ENCODE measurements at regions not wholly inside any gene's neighbourhood (a gene's known extent, or its start where the extent isn't known, plus 50 kb on each side); places are given as distances from the start of the nearest gene placed in this dataset.

DNA sequence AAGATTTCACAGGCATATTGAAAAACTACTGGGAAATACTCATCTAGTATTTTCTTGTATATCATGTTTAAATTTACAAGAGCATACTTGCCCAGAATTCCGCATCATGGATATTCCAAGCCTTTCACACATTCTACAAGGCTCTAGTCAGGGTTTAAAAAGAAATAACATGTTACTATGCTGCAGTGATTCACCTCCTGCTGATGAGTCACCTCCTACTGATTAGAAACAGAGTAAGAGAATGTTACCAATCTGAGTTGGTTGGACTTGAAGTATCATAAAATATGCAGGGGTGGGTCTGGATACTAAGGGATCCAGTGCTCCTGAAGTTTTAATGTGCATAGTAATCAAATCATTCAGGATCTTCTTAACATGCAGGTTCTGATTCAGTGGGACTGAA, 192.0 kb upstream of the ANK2 start:
- Histone ChIP-seq H3K27me3 (ENCODE audit: control insufficient read depth, insufficient read depth, low read length) (no peaks in the 10 kb centered on the region), H3K36me3 (ENCODE audit: control insufficient read depth, insufficient read depth, low read length) (no peaks in the 10 kb centered on the region), H3K4me3 (ENCODE audit: low read depth, low read length) (no peak overlapping the region)
- TF ChIP-seq, protein P1, sequence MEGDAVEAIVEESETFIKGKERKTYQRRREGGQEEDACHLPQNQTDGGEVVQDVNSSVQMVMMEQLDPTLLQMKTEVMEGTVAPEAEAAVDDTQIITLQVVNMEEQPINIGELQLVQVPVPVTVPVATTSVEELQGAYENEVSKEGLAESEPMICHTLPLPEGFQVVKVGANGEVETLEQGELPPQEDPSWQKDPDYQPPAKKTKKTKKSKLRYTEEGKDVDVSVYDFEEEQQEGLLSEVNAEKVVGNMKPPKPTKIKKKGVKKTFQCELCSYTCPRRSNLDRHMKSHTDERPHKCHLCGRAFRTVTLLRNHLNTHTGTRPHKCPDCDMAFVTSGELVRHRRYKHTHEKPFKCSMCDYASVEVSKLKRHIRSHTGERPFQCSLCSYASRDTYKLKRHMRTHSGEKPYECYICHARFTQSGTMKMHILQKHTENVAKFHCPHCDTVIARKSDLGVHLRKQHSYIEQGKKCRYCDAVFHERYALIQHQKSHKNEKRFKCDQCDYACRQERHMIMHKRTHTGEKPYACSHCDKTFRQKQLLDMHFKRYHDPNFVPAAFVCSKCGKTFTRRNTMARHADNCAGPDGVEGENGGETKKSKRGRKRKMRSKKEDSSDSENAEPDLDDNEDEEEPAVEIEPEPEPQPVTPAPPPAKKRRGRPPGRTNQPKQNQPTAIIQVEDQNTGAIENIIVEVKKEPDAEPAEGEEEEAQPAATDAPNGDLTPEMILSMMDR (IDR thresholded peaks at IDR 0.05; ENCODE audit: insufficient read depth, low read depth, low read length) = no peak
- ChIA-PET POLR2A (no interaction called here), CTCF (no interaction called here)
- DNase-seq (ENCODE audit: low read depth) = peak; percentile 90

DNA sequence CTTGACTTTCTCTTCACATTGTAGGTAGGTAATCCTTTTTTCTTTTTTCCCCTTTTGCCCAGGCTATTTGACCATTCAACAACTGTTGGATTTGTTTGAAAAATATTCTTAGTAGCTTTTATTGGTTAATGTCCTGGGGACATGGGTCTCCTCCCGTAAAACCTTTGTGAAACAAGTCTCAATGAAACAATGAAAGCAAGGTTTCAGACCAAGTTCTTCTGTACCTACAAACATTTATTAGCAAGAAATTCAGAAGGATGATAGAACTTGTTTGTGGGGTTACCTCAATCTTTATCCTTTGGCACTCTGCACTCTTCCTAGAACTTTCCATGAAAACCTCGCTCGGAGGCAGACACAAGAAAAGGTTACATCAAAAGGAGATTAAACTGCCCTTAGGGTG, 190.7 kb upstream of the ANK2 start:
- H3K27me3 ChIP-seq (ENCODE audit: control insufficient read depth, insufficient read depth, low read length) = no peaks in the 10 kb centered on the region
- no peaks in the 10 kb centered on the region for H3K36me3 ChIP-seq (ENCODE audit: control insufficient read depth, insufficient read depth, low read length)
- ChIA-PET POLR2A (no interaction called here), CTCF (no interaction called here)
- TF ChIP-seq, protein P1 (IDR thresholded peaks at IDR 0.05; ENCODE audit: insufficient read depth, low read depth, low read length) = no peak
- no peak overlapping the region for H3K4me3 ChIP-seq (ENCODE audit: low read depth, low read length)
- no peak for DNase-seq (ENCODE audit: low read depth)

DNA sequence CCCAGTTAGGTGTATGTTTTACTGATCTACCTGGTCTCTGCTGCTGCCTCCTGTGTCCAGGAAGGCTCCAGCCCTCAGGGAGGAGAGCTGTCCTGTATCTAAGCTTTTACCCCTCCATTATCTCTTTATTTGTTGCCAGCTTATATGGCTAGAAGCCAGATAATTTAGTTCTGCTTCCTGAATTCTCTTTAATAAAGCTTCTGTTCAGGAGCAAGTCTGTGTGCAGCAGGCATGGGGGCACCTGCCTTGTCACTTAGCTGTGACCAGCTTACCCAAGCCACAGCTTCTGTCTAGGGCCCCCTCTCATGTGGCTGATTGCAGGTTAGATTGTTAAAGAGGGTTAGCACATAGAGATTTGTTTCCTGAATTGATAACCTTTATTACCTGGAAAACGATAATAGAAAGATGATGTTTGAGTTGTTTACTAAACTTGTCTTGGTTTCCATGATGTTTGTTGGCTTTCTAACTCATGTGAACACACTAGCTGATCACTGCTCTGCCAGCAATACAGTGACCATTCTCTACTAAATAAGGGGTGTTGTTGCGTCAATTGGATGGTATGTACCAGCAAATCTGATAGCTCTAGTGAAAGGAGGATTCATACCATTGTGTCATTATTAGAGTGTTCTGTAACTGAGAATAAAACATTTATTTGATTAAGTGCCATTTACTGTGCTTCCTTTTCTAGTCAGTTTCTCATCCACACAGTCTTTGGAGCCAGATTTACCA, 189.8 kb upstream of the ANK2 start:
- POLR2A ChIA-PET = no interaction called here
- TF ChIP-seq, protein P1 (IDR thresholded peaks at IDR 0.05; ENCODE audit: insufficient read depth, low read depth, low read length) = no peak
- DNase-seq (ENCODE audit: low read depth) = no peak
- Histone ChIP-seq H3K36me3 (ENCODE audit: control insufficient read depth, insufficient read depth, low read length) (no peaks in the 10 kb centered on the region), H3K4me3 (ENCODE audit: low read depth, low read length) (no peak overlapping the region), H3K27me3 (ENCODE audit: control insufficient read depth, insufficient read depth, low read length) (no peaks in the 10 kb centered on the region)
- CTCF ChIA-PET = no interaction called here

DNA sequence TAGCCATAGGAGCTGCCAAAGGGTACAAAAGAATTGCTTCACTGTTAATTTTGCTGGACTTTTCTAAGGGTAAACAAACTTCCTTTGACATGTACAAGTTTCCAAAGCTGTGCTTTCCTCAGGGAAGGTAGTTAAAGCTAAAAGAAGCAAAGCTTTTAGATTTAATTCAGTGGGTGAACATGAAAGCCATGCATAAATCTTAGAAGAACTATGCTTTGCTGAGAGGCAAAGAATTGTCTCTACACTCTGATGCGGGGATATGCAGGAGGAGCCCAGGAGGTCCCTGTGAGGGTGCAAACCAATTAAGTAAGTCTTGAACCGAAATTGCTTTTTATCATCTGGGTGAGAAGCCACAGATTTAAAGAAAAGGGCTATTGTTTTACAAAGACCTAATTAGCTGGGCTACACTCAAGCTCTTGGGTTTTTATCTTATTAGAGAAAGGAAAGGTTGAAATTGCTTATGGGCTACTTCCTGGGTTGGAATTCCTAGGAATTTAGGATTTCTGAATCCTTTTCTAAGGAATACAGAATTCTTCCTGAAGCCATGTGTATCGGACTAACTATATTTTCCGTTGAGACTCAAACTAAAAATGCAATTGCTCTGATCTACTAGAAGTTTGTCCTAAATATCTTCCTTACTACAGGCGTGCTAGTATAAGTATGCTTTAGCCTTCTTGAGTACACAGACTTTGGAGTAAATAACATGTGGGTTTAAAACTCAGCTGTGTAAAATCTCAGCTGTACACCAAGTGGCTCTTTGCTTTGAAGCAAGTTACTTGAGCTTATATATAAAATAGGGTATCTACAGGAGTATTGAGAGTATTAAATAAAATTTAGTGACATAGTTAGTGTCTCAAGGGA, 188.4 kb upstream of the ANK2 start:
- CTCF ChIA-PET = no interaction called here
- H3K36me3 ChIP-seq (ENCODE audit: control insufficient read depth, insufficient read depth, low read length) = no peaks in the 10 kb centered on the region

More for the DNA sequence above, 188.4 kb upstream of the ANK2 start:
- Histone ChIP-seq H3K27me3 (ENCODE audit: control insufficient read depth, insufficient read depth, low read length) (no peaks in the 10 kb centered on the region), H3K4me3 (ENCODE audit: low read depth, low read length) (no peak overlapping the region)
- no peak for DNase-seq (ENCODE audit: low read depth)
- POLR2A ChIA-PET = no interaction called here
- TF ChIP-seq, protein P1 (IDR thresholded peaks at IDR 0.05; ENCODE audit: insufficient read depth, low read depth, low read length) = no peak
